Ovary (tissue), 3 donors: ENCODE measurements at regions not wholly inside any gene's neighbourhood (a gene's known extent, or its start where the extent isn't known, plus 50 kb on each side); places are given as distances from the start of the nearest gene placed in this dataset.
"Not testable (repeated sequence)": the region's sequence is repeated elsewhere in the genome, so short reads cannot be mapped to it uniquely, and the experiment has no call there.

Experiments used
- EP300 ChIP-seq: sonication (generic); formaldehyde crosslinking; IDR thresholded peaks from one replicate; pipeline ENCODE4 v1.6.1; 2017; ENCODE audit warnings: antibody characterized with exemption
- POLR2A ChIP-seq: fragments of 450-650 bp; IDR thresholded peaks from one replicate; pipeline ENCODE4 v1.6.1; 2017; ENCODE audit warnings: antibody characterized with exemption, mild to moderate bottlenecking, moderate library complexity
- TF ChIP-seq, protein P1 (sequence below), 3 donors: fragments of 450-650 bp in 2 of 3; fragments of 200-600 bp in 1 of 3; IDR thresholded peaks; one replicate each; pipeline versions ENCODE4 v1.5.1 to v1.8.0; 2016 to 2022; ENCODE audit warnings: antibody characterized with exemption in 3 of 3, mild to moderate bottlenecking in 1 of 3
- donor health status: DM: no; HTN: no; CAD: no.

DNA sequence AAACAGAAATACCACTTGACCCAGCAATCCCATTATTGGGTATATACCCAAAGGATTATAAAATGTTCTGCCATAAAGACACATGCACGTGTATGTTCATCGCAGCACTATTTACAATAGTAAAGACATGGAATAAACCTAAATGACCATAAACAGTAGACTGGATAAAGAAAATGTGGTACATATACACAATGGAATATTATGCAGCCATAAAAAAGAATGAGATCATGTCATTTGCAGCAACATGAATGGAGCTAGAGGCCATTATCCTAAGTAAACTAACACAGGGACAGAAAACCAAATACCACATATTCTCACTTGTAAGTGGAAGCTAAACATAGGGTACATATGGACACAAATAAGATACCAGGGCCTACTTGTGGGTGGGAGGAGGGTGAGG, 342.2 kb downstream of the LMBRD1 start:
- TF ChIP-seq, protein P1, sequence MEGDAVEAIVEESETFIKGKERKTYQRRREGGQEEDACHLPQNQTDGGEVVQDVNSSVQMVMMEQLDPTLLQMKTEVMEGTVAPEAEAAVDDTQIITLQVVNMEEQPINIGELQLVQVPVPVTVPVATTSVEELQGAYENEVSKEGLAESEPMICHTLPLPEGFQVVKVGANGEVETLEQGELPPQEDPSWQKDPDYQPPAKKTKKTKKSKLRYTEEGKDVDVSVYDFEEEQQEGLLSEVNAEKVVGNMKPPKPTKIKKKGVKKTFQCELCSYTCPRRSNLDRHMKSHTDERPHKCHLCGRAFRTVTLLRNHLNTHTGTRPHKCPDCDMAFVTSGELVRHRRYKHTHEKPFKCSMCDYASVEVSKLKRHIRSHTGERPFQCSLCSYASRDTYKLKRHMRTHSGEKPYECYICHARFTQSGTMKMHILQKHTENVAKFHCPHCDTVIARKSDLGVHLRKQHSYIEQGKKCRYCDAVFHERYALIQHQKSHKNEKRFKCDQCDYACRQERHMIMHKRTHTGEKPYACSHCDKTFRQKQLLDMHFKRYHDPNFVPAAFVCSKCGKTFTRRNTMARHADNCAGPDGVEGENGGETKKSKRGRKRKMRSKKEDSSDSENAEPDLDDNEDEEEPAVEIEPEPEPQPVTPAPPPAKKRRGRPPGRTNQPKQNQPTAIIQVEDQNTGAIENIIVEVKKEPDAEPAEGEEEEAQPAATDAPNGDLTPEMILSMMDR (IDR thresholded peaks at IDR 0.05): not testable (repeated sequence)
- not testable (repeated sequence) for TF ChIP-seq POLR2A, EP300
